Glutamatergic neuron (in vitro differentiated cells): ENCODE measurements at regions not wholly inside any gene's neighbourhood (a gene's known extent, or its start where the extent isn't known, plus 50 kb on each side); places are given as distances from the start of the nearest gene placed in this dataset.

Source experiments
- DNase-seq: peaks from one replicate; pipeline ENCODE4 v3.0.0; 2022
- H3K27ac Mint-ChIP-seq: one replicate; pipeline ENCODE4 v1.8.0; 2020; ENCODE audit warnings: mild to moderate bottlenecking, mixed read lengths, inconsistent platforms; ENCODE audit not compliant: unreplicated experiment
- H3K27me3 Mint-ChIP-seq: one replicate; pipeline ENCODE4 v1.8.0; 2020; ENCODE audit warnings: mild to moderate bottlenecking, moderate library complexity, mixed read lengths, inconsistent platforms; ENCODE audit not compliant: unreplicated experiment
- H3K36me3 Mint-ChIP-seq: one replicate; pipeline ENCODE4 v1.8.0; 2020; ENCODE audit warnings: mild to moderate bottlenecking, mixed read lengths, inconsistent platforms; ENCODE audit not compliant: unreplicated experiment
- H3K4me1 Mint-ChIP-seq: one replicate; pipeline ENCODE4 v1.8.0; 2020; ENCODE audit warnings: mild to moderate bottlenecking, low read depth, mixed read lengths, inconsistent platforms; ENCODE audit not compliant: unreplicated experiment
- H3K4me3 Mint-ChIP-seq: one replicate; pipeline ENCODE4 v1.8.0; 2020; ENCODE audit warnings: mild to moderate bottlenecking, mixed read lengths, inconsistent platforms; ENCODE audit not compliant: unreplicated experiment
- H3K9me3 Mint-ChIP-seq: one replicate; pipeline ENCODE4 v1.8.0; 2020; ENCODE audit warnings: mild to moderate bottlenecking, moderate library complexity, mixed read lengths, inconsistent platforms; ENCODE audit not compliant: unreplicated experiment
- TF ChIP-seq, protein P1 (sequence below): fragments of 200-600 bp; sonication (generic); IDR thresholded peaks from one replicate; pipeline ENCODE4 v1.5.0; 2021; ENCODE audit not compliant: partially characterized antibody, unreplicated experiment

DNA sequence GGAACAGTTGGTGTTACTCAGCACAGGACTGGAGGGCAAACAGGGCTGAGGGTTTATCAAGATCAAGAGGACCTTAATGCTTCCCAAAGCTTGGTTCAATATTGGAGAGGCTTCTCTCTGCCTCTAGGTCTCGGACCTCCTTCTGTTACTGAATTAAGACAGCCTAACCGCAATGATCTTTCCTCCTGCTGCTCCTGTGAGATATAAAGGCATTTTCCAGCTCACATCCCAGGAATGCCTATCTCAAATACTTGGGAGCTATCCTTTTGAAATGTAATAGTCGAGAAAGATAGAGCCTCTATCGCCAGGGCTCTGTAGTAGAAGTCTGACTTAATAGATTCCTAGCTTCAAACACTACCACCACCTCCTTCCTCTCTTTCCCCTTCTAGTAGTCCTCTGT, 1475.0 kb downstream of the SLITRK1 start:
- TF ChIP-seq, protein P1, sequence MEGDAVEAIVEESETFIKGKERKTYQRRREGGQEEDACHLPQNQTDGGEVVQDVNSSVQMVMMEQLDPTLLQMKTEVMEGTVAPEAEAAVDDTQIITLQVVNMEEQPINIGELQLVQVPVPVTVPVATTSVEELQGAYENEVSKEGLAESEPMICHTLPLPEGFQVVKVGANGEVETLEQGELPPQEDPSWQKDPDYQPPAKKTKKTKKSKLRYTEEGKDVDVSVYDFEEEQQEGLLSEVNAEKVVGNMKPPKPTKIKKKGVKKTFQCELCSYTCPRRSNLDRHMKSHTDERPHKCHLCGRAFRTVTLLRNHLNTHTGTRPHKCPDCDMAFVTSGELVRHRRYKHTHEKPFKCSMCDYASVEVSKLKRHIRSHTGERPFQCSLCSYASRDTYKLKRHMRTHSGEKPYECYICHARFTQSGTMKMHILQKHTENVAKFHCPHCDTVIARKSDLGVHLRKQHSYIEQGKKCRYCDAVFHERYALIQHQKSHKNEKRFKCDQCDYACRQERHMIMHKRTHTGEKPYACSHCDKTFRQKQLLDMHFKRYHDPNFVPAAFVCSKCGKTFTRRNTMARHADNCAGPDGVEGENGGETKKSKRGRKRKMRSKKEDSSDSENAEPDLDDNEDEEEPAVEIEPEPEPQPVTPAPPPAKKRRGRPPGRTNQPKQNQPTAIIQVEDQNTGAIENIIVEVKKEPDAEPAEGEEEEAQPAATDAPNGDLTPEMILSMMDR: no peak
- Mint-ChIP-seq H3K27ac (no peak overlapping the region), H3K4me3 (no peak overlapping the region), H3K9me3 (peaks cover 3% of the 10 kb centered on the region), H3K4me1 (no peaks in the 10 kb centered on the region), H3K36me3 (no peaks in the 10 kb centered on the region), H3K27me3 (no peaks in the 10 kb centered on the region)
- no peak for DNase-seq

DNA sequence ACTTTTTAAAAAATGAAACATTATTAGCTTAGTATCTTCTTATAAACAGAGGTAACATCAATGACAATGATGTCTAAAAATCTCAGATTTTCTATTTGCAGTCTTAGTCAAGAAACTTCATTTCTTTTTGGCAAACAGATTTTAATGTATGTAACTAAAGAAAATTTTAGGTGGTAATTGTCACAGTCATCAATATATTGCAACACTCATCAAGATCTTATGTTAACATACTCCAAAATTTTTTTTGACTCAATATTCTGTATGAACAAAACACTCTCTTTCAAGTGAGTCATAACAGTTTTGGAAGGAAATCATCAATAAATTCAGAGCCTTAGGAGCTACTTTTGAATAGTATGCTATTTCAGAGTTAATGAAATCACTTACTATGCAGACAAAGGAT, 1507.6 kb downstream of the SLITRK1 start:
- TF ChIP-seq, protein P1: no peak
- Mint-ChIP-seq H3K27me3 (no peaks in the 10 kb centered on the region), H3K27ac (no peak overlapping the region), H3K36me3 (no peaks in the 10 kb centered on the region), H3K4me3 (no peak overlapping the region), H3K9me3 (no peaks in the 10 kb centered on the region), H3K4me1 (no peaks in the 10 kb centered on the region)
- no peak for DNase-seq

DNA sequence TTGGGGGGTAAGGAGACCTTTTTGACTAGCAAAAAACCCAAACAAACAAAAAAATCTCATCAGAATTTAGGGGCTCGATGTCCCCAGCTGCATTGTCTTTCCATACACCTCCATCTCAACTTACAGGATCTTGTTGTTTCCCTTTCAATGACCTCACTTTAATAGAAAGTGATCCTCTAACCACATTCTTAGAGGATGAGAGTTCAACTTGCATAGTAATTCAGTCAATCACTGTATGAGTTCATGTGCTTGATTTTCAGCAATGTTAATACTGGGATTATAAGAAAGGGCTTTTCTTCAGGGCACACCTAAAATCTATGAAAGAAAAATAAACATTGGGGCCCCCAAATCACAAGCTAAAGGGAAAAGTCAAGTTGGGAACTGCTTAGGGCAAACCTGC, 1512.0 kb downstream of the SLITRK1 start:
- no peaks in the 10 kb centered on the region for H3K4me1 Mint-ChIP-seq
- no peak overlapping the region for H3K4me3 Mint-ChIP-seq
- H3K36me3 Mint-ChIP-seq: no peaks in the 10 kb centered on the region
- H3K27ac Mint-ChIP-seq: no peak overlapping the region
- no peaks in the 10 kb centered on the region for H3K9me3 Mint-ChIP-seq
- DNase-seq: no peak
- TF ChIP-seq, protein P1: no peak
- H3K27me3 Mint-ChIP-seq: no peaks in the 10 kb centered on the region

DNA sequence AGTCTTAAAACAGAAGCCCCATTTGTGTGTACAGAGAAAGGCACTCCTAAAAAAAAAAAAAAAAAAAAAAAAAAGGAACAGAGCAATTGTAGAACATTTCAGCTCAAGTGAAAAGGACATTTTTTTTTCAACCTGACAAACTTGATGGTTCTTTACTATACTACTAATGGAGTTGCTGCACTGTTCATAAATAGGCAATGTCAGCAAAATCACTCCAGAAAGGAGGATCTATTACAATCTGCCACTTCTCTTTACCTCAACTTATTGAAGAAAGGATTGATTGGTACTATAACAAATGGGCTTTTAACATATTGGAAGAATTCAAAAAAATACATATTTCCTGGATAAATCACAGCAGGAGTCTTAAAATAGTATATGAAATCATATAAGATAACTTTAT, 1517.7 kb downstream of the SLITRK1 start:
- Mint-ChIP-seq H3K27me3 (no peaks in the 10 kb centered on the region), H3K4me3 (no peak overlapping the region), H3K4me1 (no peaks in the 10 kb centered on the region), H3K27ac (no peak overlapping the region), H3K9me3 (no peaks in the 10 kb centered on the region), H3K36me3 (no peaks in the 10 kb centered on the region)
- DNase-seq: no peak
- TF ChIP-seq, protein P1: no peak

DNA sequence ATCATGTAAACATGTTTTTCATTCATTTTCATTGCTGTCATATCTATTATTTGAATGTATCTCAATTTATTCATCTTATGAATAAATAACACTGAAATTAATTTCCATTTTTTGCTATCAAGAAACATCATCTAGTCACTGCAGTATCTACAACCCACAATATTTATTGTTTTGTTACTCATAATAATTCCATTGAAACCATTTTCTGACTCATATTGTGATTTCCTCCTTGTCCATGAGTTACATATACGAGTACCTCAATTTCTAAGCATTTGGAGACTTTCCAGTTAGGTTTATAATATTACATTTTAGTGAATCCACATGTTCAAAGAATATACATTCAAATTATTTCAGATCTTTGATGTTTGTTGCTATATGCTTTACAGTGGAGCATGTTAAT, 1524.0 kb downstream of the SLITRK1 start:
- no peaks in the 10 kb centered on the region for H3K9me3 Mint-ChIP-seq
- H3K4me3 Mint-ChIP-seq: no peak overlapping the region
- DNase-seq: no peak
- H3K4me1 Mint-ChIP-seq: no peaks in the 10 kb centered on the region
- H3K27me3 Mint-ChIP-seq: no peaks in the 10 kb centered on the region
- H3K36me3 Mint-ChIP-seq: no peaks in the 10 kb centered on the region
- TF ChIP-seq, protein P1: no peak
- no peak overlapping the region for H3K27ac Mint-ChIP-seq
